RWPE2 (cell line): ENCODE measurements at regions not wholly inside any gene's neighbourhood (a gene's known extent, or its start where the extent isn't known, plus 50 kb on each side); places are given as distances from the start of the nearest gene placed in this dataset.
"Not testable (repeated sequence)": the region's sequence is repeated elsewhere in the genome, so short reads cannot be mapped to it uniquely, and the experiment has no call there.

ENCODE experiments used
- ATAC-seq: fragments of 200-7000 bp; cut with Tn5 transposase; 3 replicates; pipeline ENCODE4 v1.9.1; 2021; ENCODE audit warnings: low read depth
- DNase-seq: peaks from one replicate; pipeline ENCODE4 v3.0.0-alpha.2; 2020; ENCODE audit warnings: low spot score
- H3K27ac ChIP-seq: fragments of 450-650 bp; 2 replicates; pipeline ENCODE4 v1.5.1; 2017; ENCODE audit warnings: mild to moderate bottlenecking; ENCODE audit not compliant: poor library complexity, severe bottlenecking
- H3K27me3 ChIP-seq: fragments of 250-450 bp; sonication (Bioruptor Pico); 2 replicates; pipeline ENCODE4 v1.5.1; 2021; ENCODE audit warnings: mild to moderate bottlenecking, moderate library complexity; ENCODE audit not compliant: insufficient read depth, poor library complexity, severe bottlenecking
- H3K36me3 ChIP-seq: fragments of 250-450 bp; sonication (Bioruptor Pico); 2 replicates; pipeline ENCODE4 v1.5.1; 2020; ENCODE audit warnings: low read depth, mild to moderate bottlenecking, moderate library complexity
- H3K4me1 ChIP-seq: fragments of 250-450 bp; sonication (Bioruptor Pico); 2 replicates; pipeline ENCODE4 v1.5.1; 2021; ENCODE audit warnings: mild to moderate bottlenecking, moderate library complexity; ENCODE audit not compliant: insufficient read depth, poor library complexity, severe bottlenecking
- H3K4me3 ChIP-seq: fragments of 250-450 bp; sonication (Bioruptor Pico); 2 replicates; pipeline ENCODE4 v1.5.1; 2021; ENCODE audit warnings: mild to moderate bottlenecking, moderate library complexity; ENCODE audit not compliant: severe bottlenecking
- H3K9me3 ChIP-seq: fragments of 250-450 bp; sonication (Bioruptor Pico); 2 replicates; pipeline ENCODE4 v1.5.1; 2021; ENCODE audit warnings: mild to moderate bottlenecking, moderate library complexity; ENCODE audit not compliant: severe bottlenecking
- CTCF ChIP-seq: fragments of 450-650 bp; IDR thresholded peaks from one replicate; pipeline ENCODE4 v1.5.1; 2017; ENCODE audit warnings: mild to moderate bottlenecking, moderate library complexity; ENCODE audit not compliant: poor library complexity, severe bottlenecking

- H3K4me3 ChIP-seq = no peak overlapping the region
- H3K27me3 ChIP-seq = no peaks in the 10 kb centered on the region
- H3K9me3 ChIP-seq = no peaks in the 10 kb centered on the region
- no peak for DNase-seq
- no peak for ATAC-seq
- no peak for TF ChIP-seq CTCF
- no peak overlapping the region for H3K27ac ChIP-seq
- peaks cover 17% of the 10 kb centered on the region for H3K4me1 ChIP-seq
- no peaks in the 10 kb centered on the region for H3K36me3 ChIP-seq
Measured at GRCh38 chr14:30243207-30243606, 315.6 kb upstream of the PRKD1 start.

DNA sequence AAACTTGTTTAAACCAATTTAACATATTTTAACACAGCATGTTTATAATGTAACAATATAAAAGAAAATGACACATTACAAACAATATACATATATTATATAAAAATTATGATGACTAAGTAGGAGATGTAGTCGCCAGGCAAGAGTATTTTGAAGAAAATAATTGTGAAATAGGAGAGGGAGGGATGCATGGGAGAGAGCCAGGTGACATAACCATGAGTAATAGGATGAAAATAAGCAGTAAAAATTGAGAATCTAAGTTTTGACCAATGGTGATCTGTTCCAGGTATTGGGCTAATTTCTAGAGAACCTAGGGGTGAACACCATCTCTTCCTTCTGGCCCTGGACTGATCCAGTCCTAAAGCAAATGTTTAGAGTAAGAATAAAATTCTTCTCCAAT lies 315.2 kb upstream of the G2E3 start:
- H3K36me3 ChIP-seq = no peaks in the 10 kb centered on the region
- no peak for TF ChIP-seq CTCF
- peak; percentile 96 for ATAC-seq
- peak overlapping the region; percentile 30 for H3K27ac ChIP-seq
- no peak for DNase-seq
- H3K9me3 ChIP-seq = no peaks in the 10 kb centered on the region
- H3K27me3 ChIP-seq = no peaks in the 10 kb centered on the region
- H3K4me1 ChIP-seq = peaks cover 17% of the 10 kb centered on the region
- no peak overlapping the region for H3K4me3 ChIP-seq

DNA sequence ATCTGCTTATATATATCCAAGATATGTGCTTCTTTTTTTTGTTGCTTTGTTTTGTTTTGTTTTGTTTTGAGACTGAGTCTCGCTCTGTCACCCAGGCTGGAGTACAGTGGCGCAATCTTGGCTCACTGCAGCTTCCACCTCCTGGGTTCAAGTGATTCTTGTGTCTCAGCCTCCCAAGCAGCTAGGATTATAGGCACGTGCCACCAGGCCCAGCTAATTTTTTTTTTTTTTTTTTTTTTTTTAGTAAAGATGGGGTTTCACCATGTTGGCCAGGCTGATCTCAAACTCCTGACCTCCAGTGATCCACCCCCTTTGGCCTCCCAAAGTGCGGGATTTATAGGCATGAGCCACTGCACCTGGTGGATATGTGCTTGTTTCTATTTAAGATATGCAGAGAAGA lies 314.6 kb upstream of the G2E3 start:
- H3K27ac ChIP-seq = peak overlapping the region; percentile 30
- H3K4me3 ChIP-seq, DNase-seq, H3K27me3 ChIP-seq, H3K36me3 ChIP-seq, H3K9me3 ChIP-seq: not testable (repeated sequence)
- ATAC-seq = peak; percentile 22
- H3K4me1 ChIP-seq = peaks cover 17% of the 10 kb centered on the region

- no peak overlapping the region for H3K27ac ChIP-seq
- no peaks in the 10 kb centered on the region for H3K9me3 ChIP-seq
- H3K36me3 ChIP-seq = no peaks in the 10 kb centered on the region
- no peaks in the 10 kb centered on the region for H3K27me3 ChIP-seq
- no peak for DNase-seq
- no peak overlapping the region for H3K4me3 ChIP-seq
- ATAC-seq = no peak
- H3K4me1 ChIP-seq = peaks cover 11% of the 10 kb centered on the region
- TF ChIP-seq CTCF = no peak
Measured at GRCh38 chr14:30251017-30251416, 307.9 kb upstream of the G2E3 start.

GRCh38 chr14:30251557-30252100 lies 307.3 kb upstream of the G2E3 start:
- H3K27me3 ChIP-seq = no peaks in the 10 kb centered on the region
- H3K4me3 ChIP-seq = no peak overlapping the region
- H3K9me3 ChIP-seq = no peaks in the 10 kb centered on the region
- ATAC-seq = no peak
- H3K4me1 ChIP-seq = peaks cover 11% of the 10 kb centered on the region
- no peak for DNase-seq
- no peak for TF ChIP-seq CTCF
- H3K36me3 ChIP-seq = no peaks in the 10 kb centered on the region
- H3K27ac ChIP-seq = no peak overlapping the region
